Liver (tissue), 3 donors: ENCODE measurements at regions not wholly inside any gene's neighbourhood (a gene's known extent, or its start where the extent isn't known, plus 50 kb on each side); places are given as distances from the start of the nearest gene placed in this dataset.

Source experiments
- EGR1 ChIP-seq, 2 donors: IDR thresholded peaks; 2 replicates each; pipeline ENCODE4 v1.6.1; 2016 to 2018; ENCODE audit warnings: antibody characterized with exemption in 2 of 2, low read depth in 2 of 2
- FOXA1 ChIP-seq: IDR thresholded peaks from 2 replicates; pipeline ENCODE4 v1.6.1; 2016; ENCODE audit warnings: antibody characterized with exemption
- GABPA ChIP-seq, 2 donors: IDR thresholded peaks in 1 of 2; conservative IDR thresholded peaks in 1 of 2; 2 replicates each; pipeline ENCODE4 v1.6.1; 2016; ENCODE audit warnings: antibody characterized with exemption in 2 of 2, mild to moderate bottlenecking in 1 of 2, moderate library complexity in 1 of 2
- HNF4A ChIP-seq, 2 donors: conservative IDR thresholded peaks; 2 replicates each; pipeline ENCODE4 v1.6.1; 2016; ENCODE audit warnings: antibody characterized with exemption in 2 of 2, mild to moderate bottlenecking in 2 of 2
- JUND ChIP-seq, 2 donors: IDR thresholded peaks; 2 replicates each; pipeline ENCODE4 v1.6.1; 2016; ENCODE audit warnings: antibody characterized with exemption in 2 of 2
- NR2F2 ChIP-seq: IDR thresholded peaks from 2 replicates; pipeline ENCODE4 v1.6.1; 2016; ENCODE audit warnings: antibody characterized with exemption
- RAD21 ChIP-seq, 2 donors: IDR thresholded peaks; 2 replicates each; pipeline ENCODE4 v1.6.1; 2016; ENCODE audit warnings: antibody characterized with exemption in 2 of 2, mild to moderate bottlenecking in 2 of 2
- SP1 ChIP-seq: IDR thresholded peaks from 2 replicates; pipeline ENCODE4 v1.6.1; 2018; ENCODE audit warnings: antibody characterized with exemption, mild to moderate bottlenecking
- TAF1 ChIP-seq: conservative IDR thresholded peaks from 2 replicates; pipeline ENCODE4 v1.6.1; 2016; ENCODE audit warnings: antibody characterized with exemption, mild to moderate bottlenecking
- YY1 ChIP-seq: IDR thresholded peaks from 2 replicates; pipeline ENCODE4 v1.6.1; 2016; ENCODE audit warnings: antibody characterized with exemption, mild to moderate bottlenecking
- TF ChIP-seq, protein P1 (sequence below): fragments of 150-350 bp; IDR thresholded peaks from 2 replicates; pipeline ENCODE4 v1.5.1; 2017; ENCODE audit warnings: improper control_type of control experiment, low read depth, low read length; ENCODE audit not compliant: missing input control
- TF ChIP-seq, protein P2 (sequence below): IDR thresholded peaks from 2 replicates; pipeline ENCODE4 v1.6.1; 2016; ENCODE audit warnings: antibody characterized with exemption
- TF ChIP-seq, protein P3 (sequence below): IDR thresholded peaks from 2 replicates; pipeline ENCODE4 v1.6.1; 2016; ENCODE audit warnings: antibody characterized with exemption, mild to moderate bottlenecking
- TF ChIP-seq, protein P4 (sequence below): IDR thresholded peaks from 2 replicates; pipeline ENCODE4 v1.6.1; 2016; ENCODE audit warnings: antibody characterized with exemption
- donor health status: healthy.
- donor health status: healthy.

DNA sequence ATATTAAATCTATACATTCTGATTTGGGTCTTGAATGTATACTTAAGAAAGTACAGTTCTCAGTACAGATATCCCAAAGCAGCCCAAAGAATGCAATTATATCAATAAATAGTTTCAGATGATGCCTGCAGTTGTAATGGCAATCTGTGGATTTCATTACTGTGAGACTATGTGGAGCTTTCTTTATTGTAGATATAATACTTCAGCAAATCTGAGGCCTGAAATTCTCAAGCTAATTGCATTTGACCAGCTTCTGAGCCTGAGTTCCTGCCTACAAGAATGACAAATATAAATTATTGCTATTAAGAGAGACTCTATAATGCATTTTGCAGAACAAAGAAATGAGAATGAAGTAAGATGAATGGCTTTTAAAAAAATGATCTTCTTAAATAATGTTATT lies 320.3 kb downstream of the DKK2 start:
- TF ChIP-seq, protein P1, sequence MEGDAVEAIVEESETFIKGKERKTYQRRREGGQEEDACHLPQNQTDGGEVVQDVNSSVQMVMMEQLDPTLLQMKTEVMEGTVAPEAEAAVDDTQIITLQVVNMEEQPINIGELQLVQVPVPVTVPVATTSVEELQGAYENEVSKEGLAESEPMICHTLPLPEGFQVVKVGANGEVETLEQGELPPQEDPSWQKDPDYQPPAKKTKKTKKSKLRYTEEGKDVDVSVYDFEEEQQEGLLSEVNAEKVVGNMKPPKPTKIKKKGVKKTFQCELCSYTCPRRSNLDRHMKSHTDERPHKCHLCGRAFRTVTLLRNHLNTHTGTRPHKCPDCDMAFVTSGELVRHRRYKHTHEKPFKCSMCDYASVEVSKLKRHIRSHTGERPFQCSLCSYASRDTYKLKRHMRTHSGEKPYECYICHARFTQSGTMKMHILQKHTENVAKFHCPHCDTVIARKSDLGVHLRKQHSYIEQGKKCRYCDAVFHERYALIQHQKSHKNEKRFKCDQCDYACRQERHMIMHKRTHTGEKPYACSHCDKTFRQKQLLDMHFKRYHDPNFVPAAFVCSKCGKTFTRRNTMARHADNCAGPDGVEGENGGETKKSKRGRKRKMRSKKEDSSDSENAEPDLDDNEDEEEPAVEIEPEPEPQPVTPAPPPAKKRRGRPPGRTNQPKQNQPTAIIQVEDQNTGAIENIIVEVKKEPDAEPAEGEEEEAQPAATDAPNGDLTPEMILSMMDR: no peak
- no peak for TF ChIP-seq NR2F2
- TF ChIP-seq FOXA1: no peak
- TF ChIP-seq, protein P2, sequence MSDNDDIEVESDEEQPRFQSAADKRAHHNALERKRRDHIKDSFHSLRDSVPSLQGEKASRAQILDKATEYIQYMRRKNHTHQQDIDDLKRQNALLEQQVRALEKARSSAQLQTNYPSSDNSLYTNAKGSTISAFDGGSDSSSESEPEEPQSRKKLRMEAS: no peak
- TF ChIP-seq RAD21 (IDR thresholded peaks at IDR 0.05): no peak
- TF ChIP-seq, protein P3, sequence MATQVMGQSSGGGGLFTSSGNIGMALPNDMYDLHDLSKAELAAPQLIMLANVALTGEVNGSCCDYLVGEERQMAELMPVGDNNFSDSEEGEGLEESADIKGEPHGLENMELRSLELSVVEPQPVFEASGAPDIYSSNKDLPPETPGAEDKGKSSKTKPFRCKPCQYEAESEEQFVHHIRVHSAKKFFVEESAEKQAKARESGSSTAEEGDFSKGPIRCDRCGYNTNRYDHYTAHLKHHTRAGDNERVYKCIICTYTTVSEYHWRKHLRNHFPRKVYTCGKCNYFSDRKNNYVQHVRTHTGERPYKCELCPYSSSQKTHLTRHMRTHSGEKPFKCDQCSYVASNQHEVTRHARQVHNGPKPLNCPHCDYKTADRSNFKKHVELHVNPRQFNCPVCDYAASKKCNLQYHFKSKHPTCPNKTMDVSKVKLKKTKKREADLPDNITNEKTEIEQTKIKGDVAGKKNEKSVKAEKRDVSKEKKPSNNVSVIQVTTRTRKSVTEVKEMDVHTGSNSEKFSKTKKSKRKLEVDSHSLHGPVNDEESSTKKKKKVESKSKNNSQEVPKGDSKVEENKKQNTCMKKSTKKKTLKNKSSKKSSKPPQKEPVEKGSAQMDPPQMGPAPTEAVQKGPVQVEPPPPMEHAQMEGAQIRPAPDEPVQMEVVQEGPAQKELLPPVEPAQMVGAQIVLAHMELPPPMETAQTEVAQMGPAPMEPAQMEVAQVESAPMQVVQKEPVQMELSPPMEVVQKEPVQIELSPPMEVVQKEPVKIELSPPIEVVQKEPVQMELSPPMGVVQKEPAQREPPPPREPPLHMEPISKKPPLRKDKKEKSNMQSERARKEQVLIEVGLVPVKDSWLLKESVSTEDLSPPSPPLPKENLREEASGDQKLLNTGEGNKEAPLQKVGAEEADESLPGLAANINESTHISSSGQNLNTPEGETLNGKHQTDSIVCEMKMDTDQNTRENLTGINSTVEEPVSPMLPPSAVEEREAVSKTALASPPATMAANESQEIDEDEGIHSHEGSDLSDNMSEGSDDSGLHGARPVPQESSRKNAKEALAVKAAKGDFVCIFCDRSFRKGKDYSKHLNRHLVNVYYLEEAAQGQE: no peak
- no peak for TF ChIP-seq SP1
- no peak for TF ChIP-seq EGR1 (IDR thresholded peaks at IDR 0.05; ENCODE audit: low read depth in 2 of 2)
- TF ChIP-seq YY1: no peak
- TF ChIP-seq, protein P4, sequence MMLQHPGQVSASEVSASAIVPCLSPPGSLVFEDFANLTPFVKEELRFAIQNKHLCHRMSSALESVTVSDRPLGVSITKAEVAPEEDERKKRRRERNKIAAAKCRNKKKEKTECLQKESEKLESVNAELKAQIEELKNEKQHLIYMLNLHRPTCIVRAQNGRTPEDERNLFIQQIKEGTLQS: no peak
- no peak for TF ChIP-seq GABPA (IDR thresholded peaks at IDR 0.05 in 1 of 2, conservative IDR thresholded peaks at IDR 0.05 in 1 of 2)
- no peak for TF ChIP-seq JUND (IDR thresholded peaks at IDR 0.05)
- no peak for TF ChIP-seq TAF1
- TF ChIP-seq HNF4A (conservative IDR thresholded peaks at IDR 0.05): no peak
